ENCODE measurements at regions not wholly inside any gene's neighbourhood (a gene's known extent, or its start where the extent isn't known, plus 50 kb on each side); places are given as distances from the start of the nearest gene placed in this dataset.
A peak's percentile ranks its signal among the peaks of the same experiment; 100 is the strongest.
"Not testable (repeated sequence)": the region's sequence is repeated elsewhere in the genome, so short reads cannot be mapped to it uniquely, and the experiment has no call there.

DNA sequence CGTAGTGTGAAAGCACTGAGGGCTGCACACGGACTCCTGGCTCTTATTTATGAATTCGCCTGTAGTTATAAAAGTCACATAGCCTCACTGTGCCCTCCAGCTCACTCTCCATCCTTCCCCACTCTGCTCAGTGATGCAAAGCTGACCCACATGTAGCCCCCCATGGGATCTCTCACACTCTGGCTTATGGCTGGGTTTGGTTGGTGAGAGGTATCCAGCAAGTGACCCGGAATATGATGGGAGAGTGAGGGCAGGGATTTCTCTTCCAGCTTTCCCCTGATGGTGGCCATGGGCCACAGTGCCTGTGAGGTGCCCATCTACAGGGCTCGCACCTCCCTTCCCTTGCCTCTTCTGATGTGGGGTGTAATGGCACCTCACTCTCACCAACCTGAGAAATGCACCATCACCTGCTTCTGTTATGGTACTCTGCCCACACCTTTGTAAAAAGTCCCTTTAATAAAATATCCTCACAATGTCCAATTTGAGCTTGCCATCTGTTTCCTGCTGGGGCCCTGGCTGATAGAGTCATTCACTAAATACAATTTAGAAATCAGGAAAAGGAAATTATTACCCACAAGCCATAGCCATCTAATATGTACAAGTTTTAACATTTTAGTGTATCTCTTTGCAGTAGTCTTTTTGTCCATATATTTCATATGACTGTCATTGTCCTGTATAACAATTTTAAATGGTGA lies 93.6 kb downstream of the SCN11A start:
- TF ChIP-seq CTCF (IDR thresholded peaks at IDR 0.05; ENCODE audit: insufficient read depth, low read depth, low read length, missing control alignments) = no peak
- DNase-seq (ENCODE audit: low read depth) = no peak
- H3K4me3 ChIP-seq (ENCODE audit: low read length) = no peak overlapping the region

DNA sequence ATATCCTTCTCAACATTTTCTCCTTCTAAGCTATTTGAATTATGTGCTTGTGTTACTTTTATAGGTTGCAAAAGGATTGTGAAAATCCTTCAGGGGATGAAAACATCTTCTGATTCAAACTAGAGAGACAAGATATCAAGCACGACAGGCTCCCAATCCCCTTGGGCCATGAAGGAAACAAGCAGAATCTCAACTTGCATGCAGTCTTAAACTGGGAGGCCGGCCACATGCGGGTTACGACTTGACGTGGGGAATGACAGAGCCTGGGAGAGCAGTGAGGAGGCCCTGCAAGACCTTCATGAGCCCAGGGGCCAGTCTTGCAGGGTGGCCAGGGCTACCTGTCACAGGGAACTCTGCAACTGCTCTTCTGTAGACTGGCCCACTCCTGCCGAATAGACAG lies 94.4 kb downstream of the SCN11A start:
- TF ChIP-seq CTCF (IDR thresholded peaks at IDR 0.05; ENCODE audit: insufficient read depth, low read depth, low read length, missing control alignments) = no peak
- no peak overlapping the region for H3K4me3 ChIP-seq (ENCODE audit: low read length)
- peak; percentile 76 for DNase-seq (ENCODE audit: low read depth)

DNA sequence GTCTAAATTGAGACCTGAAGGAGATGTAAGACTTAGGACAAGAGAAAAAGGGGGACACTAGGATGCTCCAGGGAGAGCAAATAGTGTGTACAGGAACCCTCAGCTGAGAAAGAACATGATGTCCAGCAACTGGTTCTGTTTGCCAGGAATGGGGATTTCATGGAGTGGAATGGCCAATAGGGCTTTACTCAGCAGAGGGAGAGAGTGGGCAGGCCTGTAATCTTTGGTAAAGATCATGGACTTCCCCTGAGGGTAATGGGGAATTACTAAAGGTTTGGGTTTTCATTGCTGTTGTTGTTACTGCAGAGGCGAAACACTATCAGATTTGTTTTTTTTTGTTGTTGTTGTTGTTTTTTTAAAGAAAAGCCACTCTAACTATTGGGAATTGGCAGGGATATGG lies 99.0 kb downstream of the SCN11A start:
- H3K4me3 ChIP-seq (ENCODE audit: low read length) = no peak overlapping the region
- TF ChIP-seq CTCF (IDR thresholded peaks at IDR 0.05; ENCODE audit: insufficient read depth, low read depth, low read length, missing control alignments) = no peak
- DNase-seq (ENCODE audit: low read depth) = no peak

DNA sequence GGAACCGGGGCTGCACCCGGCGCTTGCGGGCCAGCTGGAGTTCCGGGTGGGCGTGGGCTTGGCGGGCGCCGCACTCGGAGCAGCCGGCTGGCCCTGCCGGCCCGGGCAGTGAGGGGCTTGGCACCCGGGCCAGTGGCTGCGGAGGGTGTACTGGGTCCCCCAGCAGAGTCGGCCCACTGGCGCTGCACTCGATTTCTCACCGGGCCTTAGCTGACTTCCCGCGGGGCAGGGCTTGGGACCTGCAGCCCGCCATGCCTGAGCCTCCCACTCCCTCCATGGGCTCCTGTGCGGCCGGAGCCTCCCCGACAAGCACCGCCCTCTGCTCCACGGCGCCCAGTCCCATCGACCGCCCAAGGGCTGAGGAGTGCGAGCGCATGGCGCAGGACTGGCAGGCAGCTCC lies 100.6 kb downstream of the SCN11A start:
- not testable (repeated sequence) for H3K4me3 ChIP-seq (ENCODE audit: low read length); DNase-seq (ENCODE audit: low read depth)

DNA sequence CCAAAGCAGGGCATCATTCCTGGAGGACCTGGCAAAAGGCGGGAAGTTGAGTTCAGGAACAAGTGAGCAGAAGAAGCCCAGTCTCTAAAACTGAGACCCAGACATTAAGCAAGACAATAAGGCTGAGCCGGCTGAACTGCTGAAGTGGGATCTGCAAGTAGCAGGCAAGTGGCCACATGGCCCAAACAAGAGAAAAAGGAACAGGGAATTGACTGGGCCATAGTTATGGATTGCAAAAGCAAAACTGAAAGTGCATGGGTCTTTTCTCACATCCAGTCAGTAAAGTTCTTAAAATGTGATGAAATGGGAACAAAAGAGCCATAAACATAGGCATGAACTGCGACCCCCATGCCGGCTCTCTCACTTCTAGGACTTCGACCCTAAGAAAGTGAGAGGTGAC lies 101.2 kb downstream of the SCN11A start:
- H3K4me3 ChIP-seq (ENCODE audit: low read length) = no peak overlapping the region
- DNase-seq (ENCODE audit: low read depth) = no peak
- TF ChIP-seq CTCF (IDR thresholded peaks at IDR 0.05; ENCODE audit: insufficient read depth, low read depth, low read length, missing control alignments) = no peak

GRCh38 chr3:38949994-38950393 lies 101.8 kb downstream of the SCN11A start:
- no peak for TF ChIP-seq CTCF (IDR thresholded peaks at IDR 0.05; ENCODE audit: insufficient read depth, low read depth, low read length, missing control alignments)
- no peak for DNase-seq (ENCODE audit: low read depth)
- H3K4me3 ChIP-seq (ENCODE audit: low read length) = no peak overlapping the region

GRCh38 chr3:38940394-38940793 lies 111.3 kb downstream of the SCN11A start:
- no peak for DNase-seq (ENCODE audit: low read depth)
- no peak for TF ChIP-seq CTCF (IDR thresholded peaks at IDR 0.05; ENCODE audit: insufficient read depth, low read depth, low read length, missing control alignments)
- no peak overlapping the region for H3K4me3 ChIP-seq (ENCODE audit: low read length)
